ENCODE measurements at regions not wholly inside any gene's neighbourhood (a gene's known extent, or its start where the extent isn't known, plus 50 kb on each side); places are given as distances from the start of the nearest gene placed in this dataset.

GRCh38 chr13:76440568-76440967 is 445.6 kb downstream of the KCTD12 start:
- DNase-seq (ENCODE audit: low spot score): peak; percentile 55

- DNase-seq (ENCODE audit: low spot score): no peak
Measured at GRCh38 chr13:76439546-76439945, 446.7 kb downstream of the KCTD12 start.

GRCh38 chr13:76438050-76438449 is 448.2 kb downstream of the KCTD12 start:
- no peak for DNase-seq (ENCODE audit: low spot score)

- DNase-seq (ENCODE audit: low spot score): no peak
Measured at GRCh38 chr13:76425935-76426334, 460.3 kb downstream of the KCTD12 start.

- DNase-seq (ENCODE audit: low spot score): no peak
Measured at GRCh38 chr13:76421011-76421410, 465.2 kb downstream of the KCTD12 start.

GRCh38 chr13:76418404-76418803 is 467.8 kb downstream of the KCTD12 start:
- no peak for DNase-seq (ENCODE audit: low spot score)

GRCh38 chr13:76414320-76414719 is 471.9 kb downstream of the KCTD12 start:
- DNase-seq (ENCODE audit: low spot score): no peak

GRCh38 chr13:76406243-76406642 is 480.0 kb downstream of the KCTD12 start:
- DNase-seq (ENCODE audit: low spot score): no peak

- DNase-seq (ENCODE audit: low spot score): no peak
Measured at GRCh38 chr13:76398425-76398824, 487.8 kb downstream of the KCTD12 start.

- no peak for DNase-seq (ENCODE audit: low spot score)
Measured at GRCh38 chr13:76397413-76397812, 488.8 kb downstream of the KCTD12 start.

GRCh38 chr13:76389321-76389720 is 496.9 kb downstream of the KCTD12 start:
- no peak for DNase-seq (ENCODE audit: low spot score)

- peak; percentile 42 for DNase-seq (ENCODE audit: low spot score)
Measured at GRCh38 chr13:76387566-76387965, 498.6 kb downstream of the KCTD12 start.

- DNase-seq (ENCODE audit: low spot score): no peak
Measured at GRCh38 chr13:76386321-76386720, 499.9 kb downstream of the KCTD12 start.

GRCh38 chr13:76385586-76385985 is 500.6 kb downstream of the KCTD12 start:
- DNase-seq (ENCODE audit: low spot score): no peak

- DNase-seq (ENCODE audit: low spot score): peak; percentile 55
Measured at GRCh38 chr13:76383676-76384461, 502.3 kb downstream of the KCTD12 start.

- DNase-seq (ENCODE audit: low spot score): peak; percentile 83
Measured at GRCh38 chr13:76380446-76381065, 505.6 kb downstream of the KCTD12 start.

GRCh38 chr13:76379341-76380105 is 506.7 kb downstream of the KCTD12 start:
- DNase-seq (ENCODE audit: low spot score): no peak

GRCh38 chr13:76378767-76379166 is 507.4 kb downstream of the KCTD12 start:
- peak; percentile 14 for DNase-seq (ENCODE audit: low spot score)

- DNase-seq (ENCODE audit: low spot score): no peak
Measured at GRCh38 chr13:76363682-76364289, 522.4 kb downstream of the KCTD12 start.

GRCh38 chr13:76361868-76362267 is 524.3 kb downstream of the KCTD12 start:
- DNase-seq (ENCODE audit: low spot score): no peak

GRCh38 chr13:76351541-76352229 is 534.5 kb downstream of the KCTD12 start:
- no peak for DNase-seq (ENCODE audit: low spot score)

GRCh38 chr13:76350399-76350798 is 535.8 kb downstream of the KCTD12 start:
- DNase-seq (ENCODE audit: low spot score): no peak
